Osteoblast (primary cell): ENCODE measurements at regions not wholly inside any gene's neighbourhood (a gene's known extent, or its start where the extent isn't known, plus 50 kb on each side); places are given as distances from the start of the nearest gene placed in this dataset.

ENCODE experiments used
- DNase-seq: peaks from one replicate; pipeline ENCODE4 v3.0.0; 2011; ENCODE audit warnings: low spot score, mixed read lengths; ENCODE audit not compliant: insufficient read length; ENCODE audit errors: missing footprints
- H2AFZ ChIP-seq: 2 replicates; pipeline ENCODE4 v1.6.0; 2011; ENCODE audit warnings: mild to moderate bottlenecking, low read length
- H3K27ac ChIP-seq: 2 replicates; pipeline ENCODE4 v1.5.1; 2011; ENCODE audit warnings: mild to moderate bottlenecking, low read depth, low read length, moderate library complexity
- H3K27me3 ChIP-seq: 2 replicates; pipeline ENCODE4 v1.6.0; 2012; ENCODE audit warnings: mild to moderate bottlenecking, control low read depth, inconsistent platforms, low read length, moderate library complexity; ENCODE audit not compliant: insufficient read depth
- H3K36me3 ChIP-seq: 2 replicates; pipeline ENCODE4 v1.5.1; 2011; ENCODE audit warnings: mild to moderate bottlenecking, low read length, control low read depth, moderate library complexity; ENCODE audit not compliant: insufficient read depth
- H3K4me1 ChIP-seq: 2 replicates; pipeline ENCODE4 v1.5.1; 2011; ENCODE audit warnings: mild to moderate bottlenecking, low read length, control low read depth, moderate library complexity; ENCODE audit not compliant: insufficient read depth
- H3K4me2 ChIP-seq: 2 replicates; pipeline ENCODE4 v1.6.0; 2011; ENCODE audit warnings: mild to moderate bottlenecking, low read length; ENCODE audit not compliant: insufficient read depth
- H3K4me3 ChIP-seq: fragments of 200-600 bp; sonication (generic); 3 replicates; pipeline ENCODE4 v1.5.1; 2012; ENCODE audit warnings: mild to moderate bottlenecking, low read length, inconsistent platforms; ENCODE audit not compliant: insufficient read depth
- H3K79me2 ChIP-seq: 2 replicates; pipeline ENCODE4 v1.6.0; 2012; ENCODE audit warnings: mild to moderate bottlenecking, low read length, control low read depth, inconsistent platforms; ENCODE audit not compliant: insufficient read depth
- H3K9me3 ChIP-seq: 2 replicates; pipeline ENCODE4 v1.5.1; 2011; ENCODE audit warnings: low read depth, low read length, control low read depth
- H4K20me1 ChIP-seq: 2 replicates; pipeline ENCODE4 v1.6.0; 2012; ENCODE audit warnings: mild to moderate bottlenecking, low read length, control low read depth; ENCODE audit not compliant: insufficient read depth
- TF ChIP-seq, protein P1 (sequence below): IDR thresholded peaks from 2 replicates; pipeline ENCODE4 v1.5.1; 2011; ENCODE audit warnings: mild to moderate bottlenecking, low read depth, low read length, moderate library complexity; ENCODE audit errors: extremely low read depth

DNA sequence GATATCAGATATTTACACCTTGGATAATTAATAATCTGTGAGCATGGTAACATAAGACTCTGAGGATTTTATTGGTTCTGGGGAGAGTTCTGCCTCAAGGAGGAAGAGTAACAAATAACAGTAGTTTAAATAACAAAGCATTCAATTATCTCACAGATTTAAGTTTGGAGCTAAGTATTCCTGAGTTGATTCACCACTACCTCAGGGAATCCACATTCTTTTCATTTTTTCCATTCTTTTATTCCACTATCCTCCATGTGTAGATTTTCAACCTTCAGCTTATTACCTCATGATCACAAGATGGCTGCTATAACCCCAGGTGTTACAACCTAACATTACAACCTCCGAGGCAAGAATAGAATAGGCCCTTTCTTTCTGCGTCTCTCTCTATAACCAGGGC, 252.2 kb upstream of the TOX3 start:
- H3K4me2 ChIP-seq = no peak overlapping the region
- DNase-seq = no peak
- no peaks in the 10 kb centered on the region for H3K36me3 ChIP-seq
- no peak overlapping the region for H3K4me3 ChIP-seq
- no peaks in the 10 kb centered on the region for H3K27me3 ChIP-seq
- no peak overlapping the region for H2AFZ ChIP-seq
- no peak overlapping the region for H3K27ac ChIP-seq
- H3K79me2 ChIP-seq = no peaks in the 10 kb centered on the region
- H3K4me1 ChIP-seq = no peaks in the 10 kb centered on the region
- TF ChIP-seq, protein P1, sequence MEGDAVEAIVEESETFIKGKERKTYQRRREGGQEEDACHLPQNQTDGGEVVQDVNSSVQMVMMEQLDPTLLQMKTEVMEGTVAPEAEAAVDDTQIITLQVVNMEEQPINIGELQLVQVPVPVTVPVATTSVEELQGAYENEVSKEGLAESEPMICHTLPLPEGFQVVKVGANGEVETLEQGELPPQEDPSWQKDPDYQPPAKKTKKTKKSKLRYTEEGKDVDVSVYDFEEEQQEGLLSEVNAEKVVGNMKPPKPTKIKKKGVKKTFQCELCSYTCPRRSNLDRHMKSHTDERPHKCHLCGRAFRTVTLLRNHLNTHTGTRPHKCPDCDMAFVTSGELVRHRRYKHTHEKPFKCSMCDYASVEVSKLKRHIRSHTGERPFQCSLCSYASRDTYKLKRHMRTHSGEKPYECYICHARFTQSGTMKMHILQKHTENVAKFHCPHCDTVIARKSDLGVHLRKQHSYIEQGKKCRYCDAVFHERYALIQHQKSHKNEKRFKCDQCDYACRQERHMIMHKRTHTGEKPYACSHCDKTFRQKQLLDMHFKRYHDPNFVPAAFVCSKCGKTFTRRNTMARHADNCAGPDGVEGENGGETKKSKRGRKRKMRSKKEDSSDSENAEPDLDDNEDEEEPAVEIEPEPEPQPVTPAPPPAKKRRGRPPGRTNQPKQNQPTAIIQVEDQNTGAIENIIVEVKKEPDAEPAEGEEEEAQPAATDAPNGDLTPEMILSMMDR = no peak
- H3K9me3 ChIP-seq = no peaks in the 10 kb centered on the region
- no peaks in the 10 kb centered on the region for H4K20me1 ChIP-seq

DNA sequence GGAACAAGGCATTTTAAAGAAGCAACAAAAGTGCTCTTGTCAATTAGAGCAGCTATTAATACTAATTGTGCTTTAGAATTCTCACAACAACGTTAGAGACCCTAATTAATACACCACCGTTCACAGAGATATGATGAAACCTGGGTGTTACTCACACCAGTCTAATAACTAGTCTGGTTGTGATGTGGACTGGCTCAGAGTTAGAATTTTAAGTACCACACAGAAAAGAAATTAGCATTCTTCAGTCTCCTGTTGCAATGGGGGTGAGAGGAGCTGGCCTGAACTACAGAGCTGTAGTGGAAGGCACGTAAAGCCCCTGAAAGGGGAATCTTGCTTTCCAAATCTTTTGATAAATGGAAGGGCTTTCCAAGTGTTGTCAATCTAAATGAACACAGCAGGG, 240.8 kb upstream of the TOX3 start:
- no peaks in the 10 kb centered on the region for H3K27me3 ChIP-seq
- TF ChIP-seq, protein P1 = no peak
- H3K27ac ChIP-seq = no peak overlapping the region
- H3K4me1 ChIP-seq = no peaks in the 10 kb centered on the region
- no peaks in the 10 kb centered on the region for H3K79me2 ChIP-seq
- H3K36me3 ChIP-seq = no peaks in the 10 kb centered on the region
- no peak for DNase-seq
- H3K4me2 ChIP-seq = no peak overlapping the region
- no peak overlapping the region for H2AFZ ChIP-seq
- H4K20me1 ChIP-seq = no peaks in the 10 kb centered on the region
- H3K4me3 ChIP-seq = no peak overlapping the region
- no peaks in the 10 kb centered on the region for H3K9me3 ChIP-seq

DNA sequence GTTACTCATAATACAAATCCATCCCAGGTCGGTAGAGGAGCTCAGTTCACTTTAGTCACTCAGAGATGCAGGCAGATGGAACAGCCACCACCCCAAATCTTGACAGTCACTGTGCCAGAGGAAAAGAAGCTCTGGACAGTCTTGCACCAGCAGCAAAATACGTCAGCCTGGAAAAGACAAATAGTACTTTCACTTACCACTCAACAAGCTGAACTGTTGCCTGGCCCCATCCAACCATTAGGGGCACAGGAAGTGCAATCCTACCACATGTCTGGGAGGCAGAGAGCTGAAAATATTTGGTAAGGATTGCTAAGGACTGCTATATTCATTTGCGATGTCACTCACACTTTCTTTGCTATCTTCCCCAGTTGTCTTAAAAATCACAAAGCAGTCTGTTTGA, 239.1 kb upstream of the TOX3 start:
- Histone ChIP-seq H3K79me2 (no peaks in the 10 kb centered on the region), H3K4me2 (no peak overlapping the region), H4K20me1 (no peaks in the 10 kb centered on the region), H3K27me3 (no peaks in the 10 kb centered on the region), H3K4me1 (no peaks in the 10 kb centered on the region), H3K9me3 (no peaks in the 10 kb centered on the region), H3K27ac (no peak overlapping the region), H2AFZ (no peak overlapping the region), H3K36me3 (no peaks in the 10 kb centered on the region), H3K4me3 (no peak overlapping the region)
- no peak for DNase-seq
- TF ChIP-seq, protein P1 = no peak

DNA sequence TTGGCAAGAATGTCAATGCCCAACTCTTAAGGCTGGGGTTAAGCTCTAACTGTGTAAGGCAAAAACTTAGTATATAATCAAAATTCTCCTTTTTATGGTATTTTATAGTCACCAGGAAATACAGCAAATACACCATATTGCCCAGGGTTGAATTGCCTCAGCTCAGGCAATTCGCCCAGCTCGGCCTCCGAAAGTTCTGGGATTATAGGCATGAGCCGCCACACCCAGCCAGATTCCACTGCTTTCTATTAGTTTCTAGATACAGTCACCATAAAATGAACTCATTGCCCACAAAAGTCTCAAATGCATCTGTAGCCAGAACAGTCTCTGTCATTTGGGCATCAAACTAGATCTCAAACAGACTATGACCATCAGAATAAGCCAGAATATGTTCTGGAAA, 238.7 kb upstream of the TOX3 start:
- DNase-seq = no peak
- H4K20me1 ChIP-seq = no peaks in the 10 kb centered on the region
- H3K27me3 ChIP-seq = no peaks in the 10 kb centered on the region
- H3K4me3 ChIP-seq = no peak overlapping the region
- H3K27ac ChIP-seq = no peak overlapping the region
- H3K4me1 ChIP-seq = no peaks in the 10 kb centered on the region
- no peak overlapping the region for H2AFZ ChIP-seq
- no peak overlapping the region for H3K4me2 ChIP-seq
- H3K36me3 ChIP-seq = no peaks in the 10 kb centered on the region
- no peaks in the 10 kb centered on the region for H3K9me3 ChIP-seq
- TF ChIP-seq, protein P1 = no peak
- H3K79me2 ChIP-seq = no peaks in the 10 kb centered on the region
